ENCODE measurements at regions not wholly inside any gene's neighbourhood (a gene's known extent, or its start where the extent isn't known, plus 50 kb on each side); places are given as distances from the start of the nearest gene placed in this dataset.

DNA sequence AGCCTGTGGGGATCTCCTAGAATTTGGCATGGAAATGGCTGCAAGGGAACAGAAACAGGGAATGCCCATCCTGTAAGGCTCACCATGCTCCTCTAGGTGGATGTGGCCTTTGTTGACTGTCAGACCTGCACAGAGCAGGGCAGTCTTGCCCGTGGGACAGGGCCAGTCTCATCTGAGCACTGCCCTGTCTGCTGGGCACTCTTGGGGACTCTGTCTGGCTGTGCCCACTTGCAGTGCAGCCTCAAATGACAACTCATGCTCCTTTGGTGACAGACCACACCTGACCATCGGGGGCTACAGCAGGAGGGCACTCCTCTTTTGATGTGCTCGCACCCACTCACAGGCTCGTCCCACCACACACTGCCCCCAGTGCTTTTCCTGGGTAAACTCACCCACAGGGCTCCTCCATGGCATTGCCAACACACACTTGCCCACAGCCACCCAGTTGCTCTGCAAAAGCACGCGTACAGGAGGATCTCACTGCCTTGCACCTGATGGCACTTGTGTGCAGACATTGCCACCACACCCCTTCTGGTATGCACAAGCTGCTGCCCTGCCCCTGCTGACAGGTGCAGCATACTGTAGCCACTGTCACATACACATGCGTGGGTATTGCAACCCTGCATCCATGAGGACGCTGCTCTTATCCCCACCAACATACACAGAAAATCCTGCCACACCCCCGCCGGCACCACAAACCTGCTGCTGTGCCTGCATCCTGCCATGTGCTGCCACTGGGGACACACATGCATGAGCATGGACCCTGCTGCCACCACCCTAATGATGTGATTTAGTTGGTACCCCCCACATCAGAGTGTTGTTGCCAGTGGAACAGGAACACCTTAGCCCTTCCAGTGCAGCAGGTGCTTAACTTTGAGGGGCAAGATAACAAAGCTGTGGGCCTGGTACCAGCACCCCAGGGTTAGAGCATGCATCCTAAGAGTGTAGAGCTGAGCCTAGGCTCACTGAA, 100.1 kb upstream of the ARHGEF9 start:
- BruUV-seq (replicated peaks) = no TSS peak

DNA sequence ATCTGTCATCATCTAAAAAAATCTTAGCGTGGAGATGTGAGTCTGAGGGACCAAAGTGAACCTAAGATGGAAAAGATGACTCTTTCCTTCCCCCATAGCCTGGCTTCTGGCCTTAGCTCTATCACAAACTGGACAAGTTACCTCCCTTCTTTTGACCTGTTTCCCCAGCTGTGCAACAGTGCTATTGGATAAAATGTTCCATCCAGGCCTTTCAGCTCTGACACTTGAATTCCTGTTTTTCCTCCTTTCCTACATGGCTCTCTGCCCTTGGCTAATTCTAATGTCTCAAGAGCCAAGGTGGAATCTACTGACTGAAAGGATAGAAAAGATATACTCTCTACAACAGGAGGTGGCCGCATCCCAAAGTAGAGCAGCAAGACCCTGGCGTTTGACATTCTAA, 84.5 kb upstream of the ARHGEF9 start:
- no peaks in the 10 kb centered on the region for H3K4me1 Mint-ChIP-seq (ENCODE audit: low read depth, unreplicated experiment)
- H3K27me3 Mint-ChIP-seq (ENCODE audit: unreplicated experiment) = no peaks in the 10 kb centered on the region
- H3K9me3 Mint-ChIP-seq (ENCODE audit: low read depth, unreplicated experiment) = peaks cover 13% of the 10 kb centered on the region
- no peak overlapping the region for H3K4me3 Mint-ChIP-seq (ENCODE audit: low read depth, unreplicated experiment)
- no peaks in the 10 kb centered on the region for H3K36me3 Mint-ChIP-seq (ENCODE audit: insufficient read depth, unreplicated experiment)
- intact Hi-C loops (cut with micrococcal nuclease; ENCODE audit: unreplicated experiment) = no loop called here
- no TSS peak for BruUV-seq (replicated peaks)
- DNase-seq = no peak
- no peak overlapping the region for H3K27ac Mint-ChIP-seq (ENCODE audit: unreplicated experiment)
- CTCF ChIA-PET = no interaction called here
- TF ChIP-seq, protein P1, sequence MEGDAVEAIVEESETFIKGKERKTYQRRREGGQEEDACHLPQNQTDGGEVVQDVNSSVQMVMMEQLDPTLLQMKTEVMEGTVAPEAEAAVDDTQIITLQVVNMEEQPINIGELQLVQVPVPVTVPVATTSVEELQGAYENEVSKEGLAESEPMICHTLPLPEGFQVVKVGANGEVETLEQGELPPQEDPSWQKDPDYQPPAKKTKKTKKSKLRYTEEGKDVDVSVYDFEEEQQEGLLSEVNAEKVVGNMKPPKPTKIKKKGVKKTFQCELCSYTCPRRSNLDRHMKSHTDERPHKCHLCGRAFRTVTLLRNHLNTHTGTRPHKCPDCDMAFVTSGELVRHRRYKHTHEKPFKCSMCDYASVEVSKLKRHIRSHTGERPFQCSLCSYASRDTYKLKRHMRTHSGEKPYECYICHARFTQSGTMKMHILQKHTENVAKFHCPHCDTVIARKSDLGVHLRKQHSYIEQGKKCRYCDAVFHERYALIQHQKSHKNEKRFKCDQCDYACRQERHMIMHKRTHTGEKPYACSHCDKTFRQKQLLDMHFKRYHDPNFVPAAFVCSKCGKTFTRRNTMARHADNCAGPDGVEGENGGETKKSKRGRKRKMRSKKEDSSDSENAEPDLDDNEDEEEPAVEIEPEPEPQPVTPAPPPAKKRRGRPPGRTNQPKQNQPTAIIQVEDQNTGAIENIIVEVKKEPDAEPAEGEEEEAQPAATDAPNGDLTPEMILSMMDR (IDR thresholded peaks at IDR 0.05; ENCODE audit: unreplicated experiment) = no peak

More for the DNA sequence above, 100.1 kb upstream of the ARHGEF9 start:
- Mint-ChIP-seq H3K27ac (ENCODE audit: unreplicated experiment) (no peak overlapping the region), H3K27me3 (ENCODE audit: unreplicated experiment) (no peaks in the 10 kb centered on the region), H3K4me1 (ENCODE audit: low read depth, unreplicated experiment) (no peaks in the 10 kb centered on the region), H3K9me3 (ENCODE audit: low read depth, unreplicated experiment) (peaks cover 3% of the 10 kb centered on the region), H3K36me3 (ENCODE audit: insufficient read depth, unreplicated experiment) (no peaks in the 10 kb centered on the region), H3K4me3 (ENCODE audit: low read depth, unreplicated experiment) (no peak overlapping the region)
- CTCF ChIA-PET = no interaction called here
- TF ChIP-seq, protein P1 (IDR thresholded peaks at IDR 0.05; ENCODE audit: unreplicated experiment) = no peak
- no peak for DNase-seq
- intact Hi-C loops (cut with micrococcal nuclease; ENCODE audit: unreplicated experiment) = no loop called here

DNA sequence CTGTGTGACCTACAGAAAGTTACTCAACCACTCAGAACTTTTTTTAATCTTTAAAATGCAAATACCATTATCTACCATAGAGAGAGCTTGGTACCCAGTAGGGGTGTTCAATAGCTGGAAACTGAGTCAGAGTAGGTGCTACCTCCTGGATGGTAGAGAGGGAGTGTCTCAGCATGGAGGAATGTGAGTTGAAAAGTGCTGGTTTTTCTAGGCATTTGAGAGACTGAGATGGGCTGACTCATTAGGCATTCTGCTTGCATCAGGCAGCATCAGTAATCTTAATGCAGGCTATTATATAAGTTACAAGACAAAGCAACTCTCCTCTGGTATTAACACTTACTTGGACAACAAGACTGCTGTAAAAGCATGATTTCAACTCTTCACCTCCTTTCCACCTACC, 70.9 kb upstream of the ARHGEF9 start:
- CTCF ChIA-PET = no interaction called here
- Mint-ChIP-seq H3K4me1 (ENCODE audit: low read depth, unreplicated experiment) (no peaks in the 10 kb centered on the region), H3K36me3 (ENCODE audit: insufficient read depth, unreplicated experiment) (no peaks in the 10 kb centered on the region), H3K27ac (ENCODE audit: unreplicated experiment) (no peak overlapping the region), H3K27me3 (ENCODE audit: unreplicated experiment) (no peaks in the 10 kb centered on the region), H3K4me3 (ENCODE audit: low read depth, unreplicated experiment) (no peak overlapping the region), H3K9me3 (ENCODE audit: low read depth, unreplicated experiment) (peaks cover 8% of the 10 kb centered on the region)
- no TSS peak for BruUV-seq (replicated peaks)
- TF ChIP-seq, protein P1 (IDR thresholded peaks at IDR 0.05; ENCODE audit: unreplicated experiment) = no peak
- DNase-seq = no peak
- intact Hi-C loops (cut with micrococcal nuclease; ENCODE audit: unreplicated experiment) = no loop called here

DNA sequence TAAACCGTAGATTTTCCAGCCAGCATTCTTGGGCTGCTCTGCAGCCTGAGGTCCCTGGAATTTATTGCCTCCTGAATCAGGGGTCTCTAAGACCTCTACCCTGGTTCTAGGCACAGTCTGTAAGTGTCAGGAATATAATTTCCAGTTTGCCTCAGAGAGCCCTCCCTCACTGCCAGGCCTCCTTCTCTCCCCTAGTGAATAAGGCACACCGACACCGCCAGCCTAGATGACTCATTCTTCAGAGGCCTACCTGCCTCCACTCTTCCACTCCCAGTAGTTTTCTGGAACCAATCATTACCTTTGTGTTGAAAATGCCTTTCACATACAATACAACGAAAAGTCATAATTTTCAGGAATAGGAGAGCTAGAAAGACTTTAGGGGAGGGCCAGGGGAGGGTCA, 50.3 kb upstream of the ARHGEF9 start:
- Mint-ChIP-seq H3K9me3 (ENCODE audit: low read depth, unreplicated experiment) (peaks cover 3% of the 10 kb centered on the region), H3K4me1 (ENCODE audit: low read depth, unreplicated experiment) (no peaks in the 10 kb centered on the region), H3K27ac (ENCODE audit: unreplicated experiment) (no peak overlapping the region), H3K36me3 (ENCODE audit: insufficient read depth, unreplicated experiment) (no peaks in the 10 kb centered on the region), H3K4me3 (ENCODE audit: low read depth, unreplicated experiment) (no peak overlapping the region), H3K27me3 (ENCODE audit: unreplicated experiment) (no peaks in the 10 kb centered on the region)
- no peak for DNase-seq
- TF ChIP-seq, protein P1 (IDR thresholded peaks at IDR 0.05; ENCODE audit: unreplicated experiment) = no peak
- intact Hi-C loops (cut with micrococcal nuclease; ENCODE audit: unreplicated experiment) = no loop called here
- CTCF ChIA-PET = no interaction called here
- BruUV-seq (replicated peaks) = no TSS peak
